HepG2 (cell line): ENCODE measurements at regions not wholly inside any gene's neighbourhood (a gene's known extent, or its start where the extent isn't known, plus 50 kb on each side); places are given as distances from the start of the nearest gene placed in this dataset.
"Not testable (repeated sequence)": the region's sequence is repeated elsewhere in the genome, so short reads cannot be mapped to it uniquely, and the experiment has no call there.

Source experiments
- FOXK1 ChIP-seq: sonication (generic); formaldehyde crosslinking; IDR thresholded peaks from 2 replicates; pipeline ENCODE4 v1.4.0; 2020; ENCODE audit warnings: low read depth, missing genetic modification reagents, borderline replicate concordance
- GABPA ChIP-seq, 2 experiments: IDR thresholded peaks; 2 replicates each; pipeline ENCODE4 v1.6.1; 2011 to 2016; ENCODE audit warnings: low read depth in 2 of 2, low read length in 1 of 2, missing biosample characterization in 1 of 2, missing genetic modification characterization in 1 of 2
- MYC ChIP-seq: sonication (generic); formaldehyde crosslinking; IDR thresholded peaks from 2 replicates; pipeline ENCODE4 v1.9.0; 2021; ENCODE audit warnings: missing genetic modification reagents, borderline replicate concordance
- POLR2AphosphoS5 ChIP-seq: IDR thresholded peaks from 2 replicates; pipeline ENCODE4 v1.6.1; 2012; ENCODE audit warnings: low read depth, low read length
- USF2 ChIP-seq, 2 experiments: sonication (generic) in 1 of 2; formaldehyde crosslinking in 1 of 2; IDR thresholded peaks; 2 replicates each; pipeline versions ENCODE4 v1.5.1 to v1.6.1; 2011 to 2020; ENCODE audit warnings: borderline replicate concordance in 1 of 2, low read depth in 1 of 2, low read length in 1 of 2, mild to moderate bottlenecking in 1 of 2, missing genetic modification reagents in 1 of 2, moderate library complexity in 1 of 2
- YY1 ChIP-seq: IDR thresholded peaks from 2 replicates; pipeline ENCODE4 v1.6.1; 2011; ENCODE audit warnings: low read length, low read depth, moderate library complexity, mild to moderate bottlenecking; ENCODE audit not compliant: insufficient read depth, insufficient replicate concordance
- ZBTB2 ChIP-seq: sonication (generic); formaldehyde crosslinking; IDR thresholded peaks from 2 replicates; pipeline ENCODE4 v1.8.0; 2022; ENCODE audit warnings: low read depth, missing genetic modification reagents
- TF ChIP-seq, protein P1 (sequence below): sonication (generic); formaldehyde crosslinking; IDR thresholded peaks from 2 replicates; pipeline ENCODE4 v1.5.0; 2020; ENCODE audit warnings: missing genetic modification reagents, mild to moderate bottlenecking, borderline replicate concordance

- not testable (repeated sequence) for TF ChIP-seq MYC; POLR2AphosphoS5; USF2 (IDR thresholded peaks at IDR 0.05; ENCODE audit: low read depth, low read length); USF2 (CRISPR knock-in tag; IDR thresholded peaks at IDR 0.05; ENCODE audit: borderline replicate concordance); FOXK1 (CRISPR knock-in tag); ZBTB2 (CRISPR knock-in tag); GABPA (IDR thresholded peaks at IDR 0.05; ENCODE audit: low read depth, low read length); GABPA (CRISPR knock-in tag; IDR thresholded peaks at IDR 0.05; ENCODE audit: low read depth); YY1
- TF ChIP-seq, protein P1, sequence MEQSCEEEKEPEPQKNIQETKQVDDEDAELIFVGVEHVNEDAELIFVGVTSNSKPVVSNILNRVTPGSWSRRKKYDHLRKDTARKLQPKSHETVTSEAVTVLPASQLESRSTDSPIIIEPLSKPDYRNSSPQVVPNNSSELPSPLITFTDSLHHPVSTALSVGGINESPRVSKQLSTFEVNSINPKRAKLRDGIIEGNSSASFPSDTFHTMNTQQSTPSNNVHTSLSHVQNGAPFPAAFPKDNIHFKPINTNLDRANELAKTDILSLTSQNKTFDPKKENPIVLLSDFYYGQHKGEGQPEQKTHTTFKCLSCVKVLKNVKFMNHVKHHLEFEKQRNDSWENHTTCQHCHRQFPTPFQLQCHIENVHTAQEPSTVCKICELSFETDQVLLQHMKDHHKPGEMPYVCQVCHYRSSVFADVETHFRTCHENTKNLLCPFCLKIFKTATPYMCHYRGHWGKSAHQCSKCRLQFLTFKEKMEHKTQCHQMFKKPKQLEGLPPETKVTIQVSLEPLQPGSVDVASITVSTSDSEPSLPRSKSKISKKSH (CRISPR knock-in tag): not testable (repeated sequence)
Observed at GRCh38 chr3:113366800-113367199, 74.5 kb downstream of the CFAP44 start.
